Breast epithelium (tissue), 3 donors: ENCODE measurements at regions not wholly inside any gene's neighbourhood (a gene's known extent, or its start where the extent isn't known, plus 50 kb on each side); places are given as distances from the start of the nearest gene placed in this dataset.

ENCODE experiments used
- POLR2AphosphoS5 ChIP-seq, 3 donors: sonication (generic); formaldehyde crosslinking; IDR thresholded peaks; one replicate each; pipeline ENCODE4 v1.6.1; 2017; ENCODE audit warnings: antibody characterized with exemption in 3 of 3
- TF ChIP-seq, protein P1 (sequence below), 3 donors: fragments of 450-650 bp; IDR thresholded peaks; one replicate each; pipeline ENCODE4 v1.5.1; 2016 to 2017; ENCODE audit warnings: antibody characterized with exemption in 3 of 3, mild to moderate bottlenecking in 3 of 3, moderate library complexity in 3 of 3

DNA sequence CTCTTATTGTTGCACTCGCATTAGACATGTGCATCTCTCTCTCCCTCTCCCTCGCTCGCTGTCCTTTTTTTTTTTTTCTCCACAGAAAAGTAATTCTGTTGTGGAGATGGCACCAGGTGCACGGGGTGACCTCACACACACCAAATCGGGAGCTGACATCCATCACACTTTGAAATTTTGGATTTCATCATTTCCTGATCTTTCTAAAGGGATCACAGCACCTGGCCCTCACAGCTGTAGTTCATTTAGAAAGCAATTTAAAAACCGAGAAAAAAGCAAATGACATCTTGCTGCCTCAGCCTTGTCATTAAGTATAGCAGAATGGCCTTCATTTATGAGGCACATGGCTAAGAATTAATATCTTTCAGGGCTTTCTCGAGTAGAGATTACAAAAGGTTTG is 717.2 kb downstream of the RNF144A start:
- TF ChIP-seq, protein P1, sequence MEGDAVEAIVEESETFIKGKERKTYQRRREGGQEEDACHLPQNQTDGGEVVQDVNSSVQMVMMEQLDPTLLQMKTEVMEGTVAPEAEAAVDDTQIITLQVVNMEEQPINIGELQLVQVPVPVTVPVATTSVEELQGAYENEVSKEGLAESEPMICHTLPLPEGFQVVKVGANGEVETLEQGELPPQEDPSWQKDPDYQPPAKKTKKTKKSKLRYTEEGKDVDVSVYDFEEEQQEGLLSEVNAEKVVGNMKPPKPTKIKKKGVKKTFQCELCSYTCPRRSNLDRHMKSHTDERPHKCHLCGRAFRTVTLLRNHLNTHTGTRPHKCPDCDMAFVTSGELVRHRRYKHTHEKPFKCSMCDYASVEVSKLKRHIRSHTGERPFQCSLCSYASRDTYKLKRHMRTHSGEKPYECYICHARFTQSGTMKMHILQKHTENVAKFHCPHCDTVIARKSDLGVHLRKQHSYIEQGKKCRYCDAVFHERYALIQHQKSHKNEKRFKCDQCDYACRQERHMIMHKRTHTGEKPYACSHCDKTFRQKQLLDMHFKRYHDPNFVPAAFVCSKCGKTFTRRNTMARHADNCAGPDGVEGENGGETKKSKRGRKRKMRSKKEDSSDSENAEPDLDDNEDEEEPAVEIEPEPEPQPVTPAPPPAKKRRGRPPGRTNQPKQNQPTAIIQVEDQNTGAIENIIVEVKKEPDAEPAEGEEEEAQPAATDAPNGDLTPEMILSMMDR (IDR thresholded peaks at IDR 0.05), result no peak
- TF ChIP-seq POLR2AphosphoS5 (IDR thresholded peaks at IDR 0.05), result no peak
